T-helper 1 cell treated with Interleukin-12 subunit alpha and Interleukin-12 subunit beta and Interleukin-4 antibody, amounts not matched to agents 30 ng/mL and 1 ng/mL, for 36 hours (primary cell): ENCODE measurements at regions not wholly inside any gene's neighbourhood (a gene's known extent, or its start where the extent isn't known, plus 50 kb on each side); places are given as distances from the start of the nearest gene placed in this dataset.
"Not testable (repeated sequence)": the region's sequence is repeated elsewhere in the genome, so short reads cannot be mapped to it uniquely, and the experiment has no call there.

ENCODE experiments used
- intact Hi-C: fragments of 100-400 bp; cut with micrococcal nuclease; formaldehyde crosslinking; loops from one replicate; pipeline ENCODE4 v1.15.1; 2024

GRCh38 chr12:58621126-58621525 lies 299.2 kb downstream of the LRIG3 start:
- intact Hi-C loops, result no loop called here

DNA sequence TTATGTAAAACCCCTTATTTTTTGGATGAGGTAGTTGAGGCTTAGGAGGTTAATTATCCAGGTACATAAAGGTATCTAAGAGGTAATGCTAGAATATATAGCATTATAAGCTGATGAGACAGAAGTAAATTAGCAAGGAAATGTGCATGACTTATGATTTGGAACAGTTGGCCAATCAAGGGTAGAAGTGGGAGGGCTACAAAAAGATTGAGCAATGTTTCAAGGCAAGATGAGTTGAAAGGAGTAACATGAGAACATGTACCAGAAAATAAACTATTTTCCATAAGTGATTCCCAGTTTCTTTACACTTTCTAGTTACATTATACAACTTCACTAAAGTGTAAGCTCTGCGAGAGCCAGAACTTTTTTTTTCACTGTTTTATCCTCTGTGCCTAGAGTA lies 290.9 kb downstream of the LRIG3 start:
- intact Hi-C loops, result no loop called here

DNA sequence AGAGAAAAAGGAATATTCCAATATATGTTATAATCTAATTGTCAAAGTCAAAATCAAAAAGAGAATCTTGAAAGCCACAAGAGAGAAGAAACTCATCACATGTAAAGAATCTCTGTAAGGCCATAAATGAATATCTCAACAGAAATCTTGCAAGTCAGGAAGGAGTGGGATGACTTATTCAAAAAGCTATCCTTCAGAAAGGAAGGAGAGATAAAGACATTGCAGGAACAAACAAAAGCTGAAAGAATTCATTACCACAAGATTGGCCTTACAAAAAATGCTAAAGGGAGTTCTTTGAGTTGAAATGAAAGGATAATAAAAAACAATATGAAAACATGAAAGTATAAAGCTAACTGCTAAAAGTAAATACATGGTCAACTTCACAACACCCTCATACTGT lies 286.8 kb downstream of the LRIG3 start:
- intact Hi-C loops, result no loop called here

GRCh38 chr12:58639318-58639934 lies 280.9 kb downstream of the LRIG3 start:
- intact Hi-C loops, result no loop called here

GRCh38 chr12:58640314-58640713 lies 280.0 kb downstream of the LRIG3 start:
- intact Hi-C loops, result no loop called here

DNA sequence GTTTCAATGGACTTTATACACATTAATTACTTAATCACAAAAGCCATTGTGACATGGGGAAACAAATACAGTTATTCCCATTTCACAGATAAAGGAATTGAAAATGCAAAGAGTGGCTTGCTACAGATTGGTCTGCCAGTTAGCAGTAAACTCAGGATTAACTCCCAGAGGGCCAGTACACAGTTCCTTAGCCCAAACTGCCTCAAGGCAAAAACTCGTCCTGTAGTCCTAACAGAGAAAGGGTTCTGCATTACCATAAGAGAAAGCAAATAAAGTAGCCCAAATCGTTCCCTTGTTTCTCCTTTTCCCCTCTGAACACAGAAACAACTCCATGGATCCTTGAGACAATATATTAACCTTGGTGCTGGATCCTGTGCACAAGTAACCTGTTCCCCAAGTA lies 274.4 kb downstream of the LRIG3 start:
- intact Hi-C loops, result no loop called here

- intact Hi-C loops, result no loop called here
Observed at GRCh38 chr12:58647495-58647894, 272.8 kb downstream of the LRIG3 start.

- intact Hi-C loops, result no loop called here
Observed at GRCh38 chr12:58648176-58648575, 272.1 kb downstream of the LRIG3 start.

DNA sequence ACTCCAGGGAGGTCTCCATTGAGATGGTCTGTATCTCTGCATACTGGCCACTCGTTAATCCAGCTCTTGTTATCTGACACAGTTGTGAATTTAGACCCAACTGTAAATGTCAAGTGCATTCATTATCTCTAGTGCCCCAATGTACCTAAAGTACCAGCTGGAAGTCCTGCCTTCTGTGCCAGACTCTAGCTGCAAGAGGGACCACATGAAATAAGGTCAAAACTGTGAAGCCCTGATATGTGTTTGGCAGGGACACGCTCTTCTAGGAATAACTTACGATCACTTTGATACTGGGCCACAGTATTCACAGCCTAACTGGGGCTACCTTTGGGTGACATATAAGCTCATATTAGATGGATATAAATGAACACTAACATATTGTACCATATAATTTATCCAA lies 268.5 kb downstream of the LRIG3 start:
- intact Hi-C loops, result no loop called here

DNA sequence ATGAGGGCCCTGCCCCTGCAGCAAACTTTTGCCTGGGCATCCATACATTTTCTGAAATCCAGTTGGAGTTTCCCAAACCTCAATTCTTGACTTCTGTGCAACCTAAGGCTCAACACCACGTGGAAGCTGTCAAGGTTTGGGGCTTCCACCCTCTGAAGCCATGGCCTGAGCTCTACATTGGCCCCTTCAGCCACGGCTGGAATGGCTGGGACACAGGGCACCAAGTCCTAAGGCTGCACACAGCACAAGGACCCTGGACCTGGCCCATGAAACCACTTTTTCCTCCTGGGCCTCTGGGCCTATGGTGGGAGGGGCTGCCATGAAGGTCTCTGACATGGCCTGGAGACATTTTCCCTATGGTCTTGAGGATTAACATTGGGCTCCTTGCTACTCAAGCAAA lies 266.3 kb downstream of the LRIG3 start:
- intact Hi-C loops, result no loop called here

- intact Hi-C loops, result no loop called here
Observed at GRCh38 chr12:58655375-58655774, 264.9 kb downstream of the LRIG3 start.

DNA sequence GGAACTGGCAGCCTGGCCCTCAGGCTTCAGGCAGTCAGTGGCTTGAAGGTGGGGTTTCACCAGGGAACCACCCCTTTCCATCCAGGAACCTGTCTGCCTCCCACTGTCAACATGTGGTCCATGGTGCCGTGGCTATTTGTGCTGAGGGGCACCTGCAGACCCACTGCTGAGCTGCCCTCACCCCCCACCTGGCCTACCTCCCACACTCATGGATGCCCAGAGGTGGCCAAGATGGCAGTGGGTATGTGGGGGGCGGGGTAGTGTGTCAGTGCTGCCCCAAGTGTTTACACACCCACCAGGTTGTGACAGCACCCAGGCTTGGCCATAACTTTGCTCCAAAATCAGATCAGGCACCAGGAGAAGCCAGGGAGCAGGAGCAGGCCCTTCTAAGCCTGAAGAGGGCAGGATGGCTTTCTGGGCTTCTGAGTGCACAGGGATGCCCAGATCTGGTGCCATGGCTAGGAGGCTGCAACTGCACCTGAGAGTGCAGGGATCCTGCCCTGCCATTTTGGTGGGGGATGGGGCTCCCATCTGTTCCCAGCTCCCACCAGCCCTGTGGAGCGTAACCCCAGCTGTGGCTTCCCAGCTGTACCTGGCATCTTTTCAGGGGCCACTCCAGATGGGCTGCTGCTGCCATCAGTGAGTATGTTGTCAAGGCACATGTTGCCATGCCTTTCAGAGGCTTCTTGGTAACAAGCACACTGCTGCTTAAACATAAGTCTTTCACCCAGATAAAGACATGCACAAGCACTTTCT lies 263.9 kb downstream of the LRIG3 start:
- intact Hi-C loops, result no loop called here

GRCh38 chr12:58657190-58657589 lies 263.1 kb downstream of the LRIG3 start:
- intact Hi-C loops, result no loop called here

DNA sequence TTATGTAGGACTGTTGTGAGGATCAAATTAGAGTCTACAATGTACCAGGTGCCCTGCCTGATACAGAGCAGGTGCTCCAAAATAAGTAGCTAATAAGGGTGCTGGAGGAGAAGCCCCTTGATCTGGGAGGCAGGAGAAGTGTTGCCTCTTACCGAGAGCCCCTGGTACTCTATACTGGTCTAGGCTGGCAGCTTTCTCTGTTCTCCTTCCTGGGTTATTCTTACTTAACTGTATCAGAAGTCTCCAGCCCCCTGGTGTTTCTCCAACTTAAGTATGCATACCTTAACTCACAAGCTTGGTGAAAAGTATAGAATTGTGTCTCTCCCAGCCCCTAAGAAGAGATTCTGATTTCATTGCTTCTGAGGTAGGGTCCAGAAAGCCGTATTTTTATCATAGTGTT lies 254.9 kb downstream of the LRIG3 start:
- intact Hi-C loops, result no loop called here

GRCh38 chr12:58668233-58668632 lies 252.1 kb downstream of the LRIG3 start:
- intact Hi-C loops, result no loop called here

DNA sequence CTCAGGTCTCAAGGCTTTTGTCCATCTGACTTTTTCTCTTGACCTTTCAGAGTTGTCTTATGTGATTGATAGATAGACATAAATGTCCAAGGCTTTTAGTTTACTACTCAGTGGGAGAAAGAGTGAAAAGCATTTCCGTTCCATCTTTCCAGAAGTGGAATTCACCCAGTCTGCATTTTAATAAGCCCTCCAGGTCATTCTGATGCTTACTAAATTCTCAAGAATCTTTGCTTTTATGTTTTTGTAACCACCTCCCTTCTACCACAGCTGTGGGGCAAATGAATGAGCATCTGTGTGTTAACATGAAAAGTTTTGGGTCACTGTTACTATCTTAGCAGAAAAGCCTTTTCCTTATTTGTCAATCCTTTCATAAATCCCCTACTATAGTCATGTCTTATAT lies 251.4 kb downstream of the LRIG3 start:
- intact Hi-C loops, result no loop called here

DNA sequence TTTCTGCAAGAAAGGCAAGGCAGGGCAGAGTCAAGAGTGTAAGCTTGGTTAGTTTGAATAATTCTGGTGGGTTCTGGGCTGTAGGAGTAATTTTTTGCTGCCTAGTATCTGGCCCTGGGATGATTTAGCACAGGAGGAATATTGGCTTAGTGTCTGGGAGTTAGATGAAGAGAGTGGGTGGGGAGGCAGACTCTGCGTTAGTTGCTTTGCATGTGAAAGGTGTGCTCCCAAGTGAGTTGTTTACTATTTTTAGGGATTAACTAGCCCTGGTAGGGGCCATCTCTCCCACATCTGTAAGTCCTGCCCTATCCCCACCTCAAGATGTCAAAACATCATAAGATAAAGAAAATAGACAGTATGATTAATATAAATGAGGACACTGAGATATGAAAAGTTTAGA lies 249.7 kb downstream of the LRIG3 start:
- intact Hi-C loops, result no loop called here

DNA sequence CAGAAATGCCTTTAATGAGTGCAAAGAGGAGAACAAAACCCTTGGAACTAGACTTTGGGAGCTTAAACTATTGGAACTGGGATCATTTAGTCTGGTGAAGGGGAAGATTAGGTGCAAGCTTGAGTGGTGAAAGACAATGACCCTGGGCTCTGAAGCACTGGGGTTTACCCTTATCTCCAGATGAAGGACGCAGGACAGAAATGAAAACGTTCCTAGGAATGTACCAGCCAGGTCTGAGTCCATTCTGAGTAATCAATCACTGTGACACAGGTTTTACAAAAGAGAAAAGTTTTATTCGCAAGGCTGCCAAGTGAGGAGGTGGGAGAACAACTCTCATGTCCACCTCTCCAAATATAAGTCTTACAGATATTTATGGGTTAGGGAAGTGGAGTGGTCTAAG lies 249.1 kb downstream of the LRIG3 start:
- intact Hi-C loops, result no loop called here

DNA sequence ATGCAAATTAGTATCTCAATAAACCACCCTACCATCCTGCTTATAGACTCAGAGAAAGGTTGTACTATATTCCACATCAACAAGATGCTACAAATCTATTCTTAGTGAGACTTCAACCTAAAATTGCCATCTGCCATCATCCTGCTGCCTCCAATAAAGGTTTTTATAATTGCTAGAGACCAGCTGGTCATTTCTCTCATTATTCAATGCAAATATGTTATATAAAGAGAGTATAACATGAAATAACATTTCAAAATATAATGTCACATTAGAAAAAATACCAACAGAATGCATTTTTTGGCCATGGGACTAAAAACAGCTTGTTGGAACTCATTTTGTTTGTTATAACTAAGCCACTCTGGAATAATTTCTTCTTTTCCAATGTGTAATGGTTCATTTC lies 247.3 kb downstream of the LRIG3 start:
- intact Hi-C loops, result no loop called here

DNA sequence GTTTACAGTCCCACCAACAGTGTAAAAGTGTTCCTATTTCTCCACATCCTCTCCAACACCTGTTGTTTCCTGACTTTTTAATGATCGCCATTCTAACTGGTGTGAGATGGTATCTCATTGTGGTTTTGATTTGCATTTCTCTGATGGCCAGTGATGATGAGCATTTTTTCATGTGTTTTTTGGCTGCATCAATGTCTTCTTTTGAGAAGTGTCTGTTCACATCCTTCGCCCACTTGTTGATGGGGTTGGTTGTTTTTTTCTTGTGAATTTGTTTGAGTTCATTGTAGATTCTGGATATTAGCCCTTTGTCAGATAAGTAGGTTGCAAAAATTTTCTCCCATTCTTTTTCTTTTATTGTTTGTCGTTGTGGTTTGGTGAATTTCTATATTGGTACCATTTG lies 242.5 kb downstream of the LRIG3 start:
- intact Hi-C loops, result not testable (repeated sequence)

- intact Hi-C loops, result no loop called here
Observed at GRCh38 chr12:58678753-58679152, 241.6 kb downstream of the LRIG3 start.

GRCh38 chr12:58681730-58682129 lies 238.6 kb downstream of the LRIG3 start:
- intact Hi-C loops, result no loop called here

DNA sequence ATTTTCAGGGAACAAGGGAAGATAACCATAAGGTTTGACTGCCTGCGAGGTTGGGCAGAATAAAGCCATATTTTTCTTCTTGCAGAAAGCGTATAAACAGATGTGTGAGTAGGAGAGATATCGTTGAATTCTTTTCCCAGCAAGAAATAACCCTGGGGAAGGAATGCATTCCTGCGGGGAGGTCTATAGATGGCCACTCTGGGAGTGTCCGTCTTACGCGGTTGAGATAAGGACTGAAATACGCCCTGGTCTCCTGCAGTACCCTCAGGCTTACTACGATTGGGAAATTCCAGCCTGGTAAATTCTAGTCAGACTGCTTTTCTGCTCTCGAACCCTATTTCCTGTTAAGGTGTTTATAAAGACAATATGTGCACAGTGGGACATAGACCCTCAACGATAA lies 225.0 kb downstream of the LRIG3 start:
- intact Hi-C loops, result no loop called here
